NAMALWA (cell line): ENCODE measurements at regions not wholly inside any gene's neighbourhood (a gene's known extent, or its start where the extent isn't known, plus 50 kb on each side); places are given as distances from the start of the nearest gene placed in this dataset.
A peak's percentile ranks its signal among the peaks of the same experiment; 100 is the strongest.
"Not testable (repeated sequence)": the region's sequence is repeated elsewhere in the genome, so short reads cannot be mapped to it uniquely, and the experiment has no call there.

ENCODE experiments used
- DNase-seq: peaks from one replicate; pipeline ENCODE4 v3.0.0-alpha.2; 2015; ENCODE audit warnings: low spot score

DNA sequence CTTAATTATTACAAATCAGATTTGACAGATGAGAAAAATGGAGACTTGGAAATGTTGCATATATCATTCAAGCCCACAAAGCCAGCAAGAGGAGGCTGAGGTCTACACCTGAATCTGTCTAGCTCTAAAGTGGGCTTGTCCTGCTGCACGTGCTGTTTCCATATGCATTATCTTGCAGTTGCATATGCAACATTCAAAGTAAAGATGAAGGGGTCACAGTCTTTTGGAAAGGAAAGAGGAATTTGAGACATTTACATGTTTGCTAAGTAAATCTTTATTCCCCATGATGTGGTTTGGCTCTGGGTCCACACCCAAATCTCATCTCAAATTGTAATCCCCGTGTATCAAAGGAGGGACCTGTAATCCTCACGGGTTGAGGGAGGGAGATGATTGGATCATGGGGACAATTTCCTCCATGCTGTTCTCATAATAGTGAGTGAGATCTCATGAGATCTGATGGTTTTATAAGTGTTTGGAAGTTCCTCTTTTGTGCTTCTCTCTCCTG is 98.3 kb downstream of the BACH1 start:
- DNase-seq: no peak

DNA sequence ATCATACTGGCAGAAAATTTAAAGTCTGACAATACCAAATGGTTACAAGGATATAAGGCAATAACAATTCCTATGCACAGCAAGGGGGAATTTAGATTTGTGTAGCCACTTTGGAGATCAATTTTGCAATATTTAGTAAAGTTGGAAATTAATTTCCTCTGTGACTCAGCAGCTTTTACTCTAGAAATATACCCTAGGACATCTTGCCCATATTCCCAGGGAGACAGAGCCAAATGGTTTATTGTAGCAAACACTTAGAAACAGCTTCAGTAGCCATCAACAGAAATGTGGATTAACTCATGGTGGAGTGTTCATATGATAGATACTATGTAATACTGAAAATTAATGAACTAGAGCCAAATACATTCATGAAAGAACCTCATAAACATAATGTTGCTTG is 104.6 kb downstream of the BACH1 start:
- no peak for DNase-seq

DNA sequence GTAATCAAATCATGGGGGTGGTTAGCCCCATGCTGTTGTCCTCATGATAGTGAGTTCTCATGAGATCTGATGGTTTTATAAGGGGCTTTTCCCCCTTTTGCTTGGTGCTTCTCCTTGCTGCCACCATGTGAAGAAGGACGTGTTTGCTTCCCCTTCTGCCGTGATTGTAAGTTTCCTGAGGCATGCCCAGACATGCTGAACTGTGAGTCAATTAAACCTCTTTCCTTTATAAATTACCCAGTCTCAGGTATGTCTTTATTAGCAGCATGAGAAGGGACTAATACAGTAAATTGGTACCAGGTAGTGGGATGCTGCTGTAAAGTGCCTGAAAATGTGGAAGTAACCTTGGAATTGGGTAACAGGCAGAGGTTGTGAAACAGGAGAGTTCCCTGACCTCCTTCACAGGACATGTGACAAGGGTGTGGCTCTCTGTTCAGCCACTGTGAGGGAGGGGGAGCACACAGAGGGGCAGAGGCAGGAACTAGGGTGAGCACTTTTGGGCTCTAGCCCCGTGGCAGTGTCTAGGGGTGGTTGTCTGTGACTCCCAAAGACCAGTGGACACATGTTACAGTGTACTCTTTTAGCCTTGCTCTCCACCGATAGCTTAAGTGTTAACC is 105.3 kb downstream of the BACH1 start:
- DNase-seq: no peak

DNA sequence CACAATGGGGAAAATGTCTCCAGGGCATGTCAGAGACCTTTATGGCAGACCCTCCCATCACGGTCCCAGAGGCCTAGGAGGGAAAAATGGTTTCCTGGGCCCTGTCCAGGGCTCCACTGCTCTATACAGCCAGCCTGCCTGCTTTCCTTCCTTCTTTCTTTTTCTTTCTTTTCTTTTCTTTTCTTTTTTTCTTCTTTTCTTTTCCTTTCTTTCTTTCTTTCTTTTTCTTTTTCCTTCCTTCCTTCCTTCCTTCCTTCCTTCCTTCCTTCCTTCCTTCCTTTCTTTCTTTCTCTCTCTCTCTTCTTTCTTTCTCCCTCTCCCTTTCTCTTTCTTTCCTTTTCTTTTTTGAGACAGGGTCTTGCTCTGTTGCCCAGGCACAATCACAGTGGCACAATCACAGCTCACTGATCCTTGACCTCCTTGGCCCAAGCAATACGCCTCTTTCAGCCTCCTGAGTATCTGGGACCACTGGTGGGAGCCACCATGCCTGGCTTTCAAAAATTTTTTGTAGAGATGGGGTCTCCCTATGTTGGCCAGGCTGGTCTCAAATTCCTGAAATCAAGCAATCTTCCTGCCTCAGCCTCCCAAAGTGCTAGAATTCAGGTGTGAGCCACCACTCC is 106.9 kb downstream of the BACH1 start:
- DNase-seq: no peak

DNA sequence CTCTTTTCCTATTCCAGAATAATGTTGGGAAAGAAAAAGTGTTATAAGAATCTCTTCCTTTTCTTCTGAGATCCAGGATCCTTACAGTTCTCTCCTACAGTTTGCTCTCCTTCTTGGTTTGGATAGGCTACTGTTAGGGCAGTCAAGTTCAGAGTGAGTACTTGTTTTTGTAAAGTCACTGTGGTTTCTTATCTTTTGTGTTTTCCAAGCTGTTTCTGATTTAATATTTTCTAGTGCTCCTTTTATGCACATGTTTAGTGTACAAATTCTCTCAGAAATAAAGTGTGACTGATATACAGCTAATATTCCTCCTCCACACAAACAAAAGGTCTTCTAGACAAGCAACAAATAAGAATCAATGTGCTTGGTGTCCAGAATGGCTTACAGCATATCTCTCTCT is 107.7 kb downstream of the BACH1 start:
- DNase-seq: no peak

DNA sequence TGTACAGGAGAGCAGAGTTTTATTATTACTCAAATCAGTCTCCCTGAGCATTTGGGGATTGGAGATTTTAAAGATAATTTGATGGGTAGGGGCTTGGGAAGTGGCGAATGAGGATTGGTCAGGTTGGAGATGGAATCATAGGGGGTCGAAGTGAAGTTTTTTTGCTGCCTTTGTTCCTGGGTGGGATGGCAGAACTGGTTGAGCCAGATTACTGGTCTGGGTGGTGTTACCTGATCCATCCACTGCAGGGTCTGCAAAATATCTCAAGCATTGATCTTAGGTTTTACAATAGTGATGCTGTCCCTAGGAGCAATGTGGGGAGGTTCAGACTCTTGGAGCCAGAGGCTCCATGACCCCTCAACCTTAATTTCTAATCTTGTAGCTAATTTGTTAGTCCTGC is 108.8 kb downstream of the BACH1 start:
- no peak for DNase-seq

DNA sequence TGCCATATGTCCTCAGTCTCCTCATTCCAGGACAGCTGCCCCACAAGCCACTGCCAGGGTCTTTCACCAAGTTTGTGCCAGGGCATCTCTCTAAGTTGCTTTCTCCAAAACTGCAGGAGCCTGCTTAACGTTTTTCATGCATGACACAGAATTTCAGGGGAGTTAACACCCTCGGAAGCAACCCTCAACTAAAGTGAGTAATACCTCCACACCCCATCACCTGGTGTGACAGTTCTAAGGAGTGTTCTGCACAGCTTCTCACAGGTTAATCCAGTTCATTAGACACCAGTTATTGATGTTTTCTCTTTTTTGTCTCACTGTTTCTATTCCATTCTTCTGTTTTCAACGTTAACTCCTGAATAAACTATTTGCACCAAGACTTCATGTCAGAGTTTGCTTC is 115.0 kb downstream of the BACH1 start:
- no peak for DNase-seq

DNA sequence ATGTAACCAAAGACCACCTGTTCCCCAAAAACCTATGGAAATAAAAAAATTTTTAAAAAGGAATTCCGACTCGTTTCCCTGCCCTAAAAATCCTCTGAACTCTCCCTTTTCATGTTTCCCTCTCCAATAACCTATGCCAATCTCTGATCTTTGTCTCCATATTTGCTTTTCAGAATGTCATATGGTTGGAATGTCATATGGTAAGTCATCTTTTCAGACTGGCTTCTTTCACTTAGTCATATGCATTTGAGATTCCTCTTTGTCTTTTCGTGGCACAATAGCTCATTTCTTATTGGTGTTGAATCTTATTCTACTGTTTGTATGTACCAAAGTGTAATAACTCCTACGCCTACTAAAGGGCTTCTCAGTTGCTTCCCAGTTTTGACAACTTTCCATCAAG is 117.5 kb downstream of the BACH1 start:
- DNase-seq: no peak

DNA sequence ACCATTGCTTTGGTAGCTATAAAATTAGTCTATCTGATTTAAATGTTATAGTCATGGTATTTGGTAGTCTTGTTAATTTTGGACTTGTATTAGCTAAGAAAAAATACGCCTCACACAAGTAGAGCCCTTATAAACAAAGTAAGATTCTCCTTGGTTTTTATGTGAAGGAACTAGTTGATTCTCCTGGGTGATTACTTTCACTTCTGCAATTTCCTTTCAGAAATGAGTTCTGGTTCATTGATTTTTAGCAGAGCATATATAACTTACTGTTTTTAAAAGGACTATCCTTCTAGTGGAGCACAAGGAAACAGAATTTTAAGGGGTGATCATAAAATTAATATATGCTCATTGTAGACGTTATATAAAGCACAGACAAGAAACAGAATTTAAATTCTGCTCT is 120.1 kb downstream of the BACH1 start:
- peak; percentile 75 for DNase-seq

DNA sequence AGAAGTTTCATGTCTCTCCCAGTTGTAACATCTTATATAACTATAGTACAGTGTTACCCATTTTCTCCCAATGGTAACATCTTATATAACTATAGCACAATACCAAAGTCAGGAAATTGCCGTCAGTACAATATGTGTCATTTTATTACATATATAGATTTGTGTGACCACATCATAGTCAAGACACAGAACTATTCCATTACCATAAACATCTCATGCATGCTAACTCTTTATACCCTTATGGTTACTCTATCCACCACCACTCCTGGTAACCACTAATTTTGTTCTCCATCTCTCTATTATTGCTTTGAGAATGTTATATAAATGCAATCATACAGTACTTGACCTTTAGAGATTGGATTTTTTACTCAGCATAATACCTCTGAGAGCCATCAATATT is 120.7 kb downstream of the BACH1 start:
- no peak for DNase-seq

DNA sequence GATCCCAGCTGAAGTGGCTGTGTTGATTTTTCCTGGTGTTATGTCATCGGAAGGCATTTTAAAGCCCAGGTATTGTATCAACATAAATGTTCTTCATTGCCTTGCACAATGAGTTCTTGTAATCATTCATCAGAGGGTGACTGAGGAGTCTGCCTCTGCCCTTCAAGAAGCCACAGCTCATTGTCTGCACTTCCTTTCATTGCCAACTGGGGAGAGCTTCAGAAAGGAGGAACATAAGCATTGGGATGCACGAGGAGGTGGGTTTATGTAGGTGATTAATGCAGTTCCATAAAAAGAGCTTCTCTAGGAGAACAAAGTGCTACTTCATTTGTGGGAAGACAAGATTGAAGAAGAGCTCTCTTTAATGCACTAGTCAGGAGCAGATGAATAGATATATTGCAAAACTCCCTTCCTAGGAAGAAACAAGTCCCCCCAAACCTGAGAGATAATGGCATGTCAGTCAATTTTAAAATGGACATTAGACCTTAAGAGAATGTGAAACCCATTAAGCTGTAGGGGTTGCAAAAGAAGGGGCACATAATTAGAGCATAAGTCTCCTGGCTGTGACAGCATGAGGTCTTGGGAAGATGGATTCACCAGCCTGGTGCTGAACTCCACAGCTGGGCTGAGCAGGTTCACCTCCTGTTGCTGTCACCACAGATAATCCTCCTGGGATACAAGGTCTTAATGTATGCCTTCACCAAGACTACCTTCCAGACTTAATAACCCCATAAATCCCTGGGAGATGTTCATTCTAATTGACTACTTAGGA is 124.6 kb downstream of the BACH1 start:
- DNase-seq: no peak

DNA sequence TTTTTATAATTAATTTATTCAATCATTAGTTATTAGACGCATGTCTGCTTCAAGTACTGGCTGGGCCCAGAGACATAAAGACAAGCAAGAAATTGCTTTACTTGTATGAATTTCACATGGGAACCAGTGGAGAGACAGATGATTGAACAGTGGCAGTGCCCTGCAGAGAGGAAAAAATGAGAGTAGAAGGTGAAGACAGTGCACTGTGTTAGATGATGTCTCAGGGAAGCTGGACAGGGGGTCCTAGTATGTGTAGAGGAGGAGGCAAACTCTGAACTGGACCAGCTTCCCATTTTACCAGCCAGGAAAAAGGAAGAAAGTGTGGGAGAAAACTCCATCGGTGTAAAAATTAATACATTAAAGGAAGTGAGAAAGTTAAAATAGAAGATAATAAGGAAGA is 126.0 kb downstream of the BACH1 start:
- DNase-seq: no peak

DNA sequence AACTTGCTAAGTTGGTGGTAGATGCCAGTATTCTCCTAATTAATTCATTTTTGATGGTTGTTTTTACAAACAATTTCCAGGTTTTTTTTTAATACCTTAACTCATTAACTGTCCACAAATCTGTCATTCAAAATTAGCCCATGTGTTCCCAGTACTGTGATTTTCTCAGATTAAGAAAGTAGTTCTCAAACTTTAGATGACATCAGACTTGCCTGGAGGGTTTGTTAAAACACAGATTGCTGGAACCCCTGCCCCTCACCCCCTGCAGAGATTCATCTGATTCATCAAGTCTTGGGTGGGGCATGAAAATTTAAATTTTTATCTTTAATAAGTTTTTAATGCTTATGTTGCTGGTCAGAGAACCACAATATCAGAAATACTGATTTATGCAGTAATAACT is 130.5 kb downstream of the BACH1 start:
- no peak for DNase-seq

DNA sequence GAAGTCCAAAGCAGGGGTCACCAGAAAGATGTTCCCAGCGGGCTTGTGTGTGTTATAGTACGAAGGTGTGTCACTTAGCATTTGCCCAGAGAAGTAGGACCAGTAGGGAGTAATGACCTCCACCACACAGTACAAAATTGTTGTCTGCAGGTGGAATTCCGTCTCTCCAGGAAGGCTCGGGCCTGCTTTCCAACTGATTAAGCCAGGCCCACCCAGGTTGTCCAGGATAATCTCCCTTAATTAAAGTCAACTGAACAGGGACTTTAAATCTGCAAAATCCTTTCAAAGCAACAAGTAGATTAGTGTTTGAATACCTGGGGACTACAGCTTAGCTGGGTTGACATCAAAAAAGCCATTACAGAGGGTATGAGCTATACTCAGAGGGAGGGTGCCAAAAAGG is 131.3 kb downstream of the BACH1 start:
- no peak for DNase-seq

DNA sequence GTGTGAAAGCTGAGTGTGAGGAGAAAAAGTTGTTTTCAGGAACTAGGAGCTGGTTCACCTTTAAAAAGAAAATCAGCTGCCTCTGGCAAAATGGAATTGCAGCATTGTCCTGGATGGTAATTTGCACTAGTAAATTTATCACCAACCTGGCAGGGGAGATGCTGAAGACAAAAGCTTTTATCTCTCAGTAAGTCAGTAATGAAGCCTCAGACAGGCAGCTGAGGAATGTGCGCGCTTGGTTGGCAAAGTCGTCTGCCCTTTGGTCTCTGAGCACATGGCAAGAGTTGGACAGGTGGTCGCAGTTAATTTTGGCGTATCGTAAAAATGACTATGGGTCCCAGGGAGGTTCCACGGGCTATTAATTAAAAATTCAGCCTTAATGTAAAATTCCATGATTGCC is 131.9 kb downstream of the BACH1 start:
- DNase-seq: no peak

DNA sequence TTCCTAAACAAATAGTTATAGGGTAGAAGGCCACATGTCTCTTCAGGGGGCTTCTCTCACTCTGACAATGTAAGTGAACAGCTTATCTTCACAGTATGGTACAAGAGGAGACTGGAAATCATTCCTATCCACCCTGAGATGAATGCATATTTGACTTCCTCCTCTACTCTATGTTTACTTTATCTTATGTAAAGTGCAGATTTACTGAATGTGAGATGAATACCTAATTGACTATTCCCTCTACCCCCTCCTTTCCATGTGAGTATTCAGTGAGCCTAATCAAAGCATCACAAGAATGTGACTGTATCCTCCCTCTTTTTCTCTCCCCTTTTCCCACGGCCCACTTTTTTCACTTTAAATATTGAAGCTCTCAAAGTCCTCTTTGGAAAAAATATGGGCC is 132.5 kb downstream of the BACH1 start:
- DNase-seq: no peak

DNA sequence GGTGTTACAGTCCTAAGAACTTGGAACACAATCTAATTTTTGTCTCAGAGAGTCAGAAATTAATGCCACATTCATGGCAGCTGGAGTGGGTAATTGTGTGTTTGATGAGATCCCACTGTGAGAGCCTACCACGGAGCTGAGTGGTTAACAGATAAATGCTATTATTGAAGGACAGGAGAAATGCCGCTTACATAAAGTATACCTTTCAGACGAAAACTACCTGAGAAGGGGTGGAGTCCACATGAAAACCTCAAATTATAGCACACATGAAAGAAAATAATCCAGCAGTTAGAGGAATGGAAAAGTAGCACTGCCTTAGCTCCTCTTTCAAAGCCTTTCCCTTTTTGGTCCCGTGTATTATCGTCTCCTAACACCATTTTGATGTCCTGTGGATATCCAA is 133.0 kb downstream of the BACH1 start:
- DNase-seq: no peak

DNA sequence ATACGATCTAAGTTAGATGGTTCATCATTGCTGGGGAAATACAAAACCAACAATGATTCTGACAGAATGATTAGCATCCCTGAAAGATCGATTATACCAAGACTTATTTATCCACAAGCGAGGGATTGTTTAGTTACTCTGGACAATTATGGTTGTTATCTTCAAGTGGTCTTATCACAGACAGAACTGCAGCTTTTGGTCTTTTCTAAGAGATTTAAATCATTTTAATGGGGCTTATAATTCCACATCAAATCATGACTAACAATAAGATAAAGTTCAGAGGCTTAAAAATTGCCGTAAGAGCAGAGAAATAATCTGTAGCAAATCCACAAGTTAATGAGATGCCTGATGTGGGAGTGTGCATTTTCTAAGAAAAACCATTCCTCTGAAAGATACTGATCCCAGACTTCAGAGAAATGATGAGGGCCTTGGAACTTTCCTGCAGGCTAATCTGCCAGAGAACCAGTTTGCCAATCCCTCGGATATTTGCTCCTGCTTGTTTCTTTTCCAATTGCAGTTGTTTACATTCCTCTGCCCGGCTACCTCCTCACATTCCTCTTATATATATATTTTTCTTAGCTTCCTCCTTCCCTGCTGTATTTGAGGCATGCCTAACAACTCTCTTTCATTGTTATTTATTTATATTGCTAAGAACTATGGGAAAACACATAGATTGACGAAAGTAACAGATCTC is 134.8 kb downstream of the BACH1 start:
- DNase-seq: no peak

DNA sequence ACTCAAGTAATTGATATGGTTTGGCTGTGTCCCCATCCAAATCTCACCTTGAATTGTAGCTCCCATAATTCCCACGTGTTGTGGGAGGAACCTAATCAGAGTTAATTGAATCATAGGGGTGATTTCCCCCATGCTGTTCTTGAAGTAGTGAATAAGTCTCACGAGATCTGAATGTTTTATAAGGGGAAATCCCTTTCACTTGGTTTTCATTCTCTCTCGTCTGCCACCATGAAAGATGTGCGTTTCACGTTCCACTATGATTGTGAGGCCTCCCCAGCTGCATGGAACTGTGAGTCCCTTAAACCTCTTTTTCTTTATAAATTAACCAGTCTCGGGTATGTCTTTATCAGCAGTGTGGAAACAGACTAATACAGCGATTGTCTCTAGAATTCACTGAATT is 135.4 kb downstream of the BACH1 start:
- no peak for DNase-seq

DNA sequence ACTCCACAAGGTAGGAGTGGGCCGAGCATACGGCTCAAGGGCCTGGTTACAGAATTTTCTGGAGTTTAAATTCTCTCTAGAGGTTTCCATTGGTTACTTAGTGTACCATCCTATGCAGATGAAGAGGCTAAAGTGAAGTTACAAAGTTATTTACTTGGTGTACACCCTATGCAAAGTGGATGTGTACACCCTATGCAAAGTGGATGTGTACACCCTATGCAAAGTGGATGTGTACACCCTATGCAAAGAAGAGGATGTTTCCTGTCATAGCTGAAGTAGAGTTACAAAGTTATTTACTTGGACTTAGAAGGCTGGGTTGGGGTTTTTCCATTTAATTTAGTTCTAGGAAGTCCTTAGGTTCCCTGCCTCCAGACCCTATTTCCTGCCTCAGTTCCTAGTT is 136.3 kb downstream of the BACH1 start:
- DNase-seq: not testable (repeated sequence)

DNA sequence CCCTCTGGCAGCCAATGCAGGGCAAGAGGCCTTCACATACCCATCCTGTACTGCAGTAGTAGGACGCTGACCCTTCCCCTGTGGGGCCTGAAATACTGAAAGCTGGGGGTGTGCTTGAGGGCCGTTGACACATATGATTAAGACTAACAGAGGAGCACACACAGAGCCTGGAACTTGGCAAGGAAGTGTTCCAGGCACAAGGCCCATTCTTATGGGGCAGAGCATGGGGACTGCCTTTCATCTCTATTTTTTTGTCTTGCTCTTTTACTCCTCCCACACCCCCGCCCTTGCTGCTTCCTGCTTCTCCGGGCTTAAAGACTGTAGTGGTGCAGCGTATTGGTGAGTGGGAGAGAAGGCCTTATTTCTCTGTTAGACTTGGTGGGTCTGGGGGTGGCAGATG is 137.4 kb downstream of the BACH1 start:
- no peak for DNase-seq

DNA sequence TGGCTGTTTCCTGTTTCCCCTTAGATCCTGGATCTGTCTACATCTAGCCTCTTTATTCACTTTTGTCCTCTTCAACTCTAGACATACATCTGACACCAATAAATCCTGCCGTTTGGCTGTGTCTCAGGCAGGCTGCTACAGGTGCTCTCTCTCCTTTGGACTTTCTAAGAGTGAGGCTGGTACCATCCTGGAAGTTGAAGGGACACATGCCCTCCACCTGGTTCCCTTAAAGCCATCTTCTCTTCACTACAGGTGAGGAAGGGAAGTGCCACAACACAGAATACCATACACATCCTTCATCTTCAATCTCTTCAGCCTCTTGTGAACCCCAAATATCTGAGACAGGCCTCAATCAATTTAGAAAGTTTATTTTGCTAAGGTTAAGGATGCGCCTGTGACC is 137.9 kb downstream of the BACH1 start:
- no peak for DNase-seq

DNA sequence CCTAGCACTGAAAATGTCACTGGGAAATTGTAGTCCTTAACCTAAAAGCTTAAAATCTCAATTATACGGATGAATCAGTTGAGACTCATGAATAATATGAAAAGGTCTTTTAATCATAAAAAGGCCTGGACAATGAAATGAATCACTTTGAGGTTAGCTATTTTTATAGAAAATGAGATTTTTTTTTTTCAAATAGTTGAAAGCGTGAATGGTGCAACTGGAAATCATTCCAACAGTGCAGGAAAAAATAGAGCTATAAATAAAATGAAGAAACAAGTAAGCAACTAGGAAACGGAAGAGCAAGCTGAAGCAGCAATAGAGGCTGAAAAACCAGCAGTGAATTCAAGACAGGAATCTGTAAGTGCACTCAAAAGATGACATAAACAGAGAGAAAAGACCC is 142.9 kb downstream of the BACH1 start:
- no peak for DNase-seq
